A673 (cell line): ENCODE measurements at regions not wholly inside any gene's neighbourhood (a gene's known extent, or its start where the extent isn't known, plus 50 kb on each side); places are given as distances from the start of the nearest gene placed in this dataset.

Source experiments
- CTCF ChIP-seq: fragments of 300-800, 200-600 bp; sonication (generic); conservative IDR thresholded peaks from 2 replicates; pipeline ENCODE4 v1.5.1; 2017; ENCODE audit warnings: low read depth, mild to moderate bottlenecking, antibody characterized with exemption, low read length, moderate library complexity, mixed read lengths
- EZH2 ChIP-seq: fragments of 200-600 bp; sonication (generic); IDR thresholded peaks from 2 replicates; pipeline ENCODE4 v1.6.1; 2017; ENCODE audit warnings: borderline replicate concordance, low read depth, mild to moderate bottlenecking, mixed read lengths, antibody characterized with exemption, low read length; ENCODE audit not compliant: poor library complexity, severe bottlenecking

GRCh38 chr2:155844461-155844860 lies 488.1 kb downstream of the NR4A2 start:
- TF ChIP-seq CTCF, result no peak
- TF ChIP-seq EZH2, result no peak
